ENCODE measurements at regions not wholly inside any gene's neighbourhood (a gene's known extent, or its start where the extent isn't known, plus 50 kb on each side); places are given as distances from the start of the nearest gene placed in this dataset.

- TF ChIP-seq CTCF (conservative IDR thresholded peaks at IDR 0.05 in 1 of 2, IDR thresholded peaks at IDR 0.05 in 1 of 2; ENCODE audit: extremely low read depth in 1 of 2, insufficient read depth in 1 of 2, low read depth in 1 of 2, low read length in 2 of 2), result no peak
- TF ChIP-seq EZH2 (IDR thresholded peaks at IDR 0.05; ENCODE audit: borderline replicate concordance, low read length), result no peak
Observed at GRCh38 chr3:107025961-107026360, 351.3 kb upstream of the CCDC54 start.

Measured in mammary epithelial cell (primary cell).